Hindlimb muscle (tissue), 1 donor: ENCODE measurements at regions not wholly inside any gene's neighbourhood (a gene's known extent, or its start where the extent isn't known, plus 50 kb on each side); places are given as distances from the start of the nearest gene placed in this dataset.
A peak's percentile ranks its signal among the peaks of the same experiment; 100 is the strongest.

Source experiments
- DNase-seq: peaks from one replicate; pipeline ENCODE4 v3.0.0-alpha.2; 2013

GRCh38 chr5:44659334-44659733 lies 149.4 kb upstream of the MRPS30 start:
- DNase-seq: no peak

- DNase-seq: no peak
These were observed 156.1 kb upstream of the MRPS30 start for GRCh38 chr5:44652674-44653073.

GRCh38 chr5:44646016-44646415 lies 162.7 kb upstream of the MRPS30 start:
- no peak for DNase-seq

- no peak for DNase-seq
These were observed 163.2 kb upstream of the MRPS30 start for GRCh38 chr5:44645502-44645901.

GRCh38 chr5:44644628-44645027 lies 164.1 kb upstream of the MRPS30 start:
- DNase-seq: no peak

GRCh38 chr5:44641820-44642219 lies 166.9 kb upstream of the MRPS30 start:
- DNase-seq: no peak

GRCh38 chr5:44640945-44641456 lies 167.7 kb upstream of the MRPS30 start:
- DNase-seq: no peak

GRCh38 chr5:44637916-44638869 lies 170.6 kb upstream of the MRPS30 start:
- no peak for DNase-seq

GRCh38 chr5:44632344-44632743 lies 176.4 kb upstream of the MRPS30 start:
- DNase-seq: no peak

- DNase-seq: no peak
These were observed 181.9 kb upstream of the MRPS30 start for GRCh38 chr5:44626846-44627245.

GRCh38 chr5:44622331-44622730 lies 186.4 kb upstream of the MRPS30 start:
- DNase-seq: no peak

GRCh38 chr5:44619875-44620610 lies 188.7 kb upstream of the MRPS30 start:
- no peak for DNase-seq

- DNase-seq: no peak
These were observed 193.9 kb upstream of the MRPS30 start for GRCh38 chr5:44614845-44615244.

GRCh38 chr5:44613936-44614335 lies 194.8 kb upstream of the MRPS30 start:
- DNase-seq: no peak

- no peak for DNase-seq
These were observed 202.8 kb upstream of the MRPS30 start for GRCh38 chr5:44605926-44606325.

GRCh38 chr5:44603496-44604272 lies 205.1 kb upstream of the MRPS30 start:
- DNase-seq: no peak

GRCh38 chr5:44574678-44575077 lies 185.5 kb upstream of the FGF10 start:
- DNase-seq: no peak

- no peak for DNase-seq
These were observed 179.3 kb upstream of the FGF10 start for GRCh38 chr5:44568519-44568918.

GRCh38 chr5:44565902-44566301 lies 176.7 kb upstream of the FGF10 start:
- DNase-seq: peak; percentile 30

- no peak for DNase-seq
These were observed 176.1 kb upstream of the FGF10 start for GRCh38 chr5:44565360-44565759.

- DNase-seq: peak; percentile 19
These were observed 157.1 kb upstream of the FGF10 start for GRCh38 chr5:44546286-44546685.

GRCh38 chr5:44543511-44543910 lies 154.3 kb upstream of the FGF10 start:
- no peak for DNase-seq

GRCh38 chr5:44542470-44542869 lies 153.2 kb upstream of the FGF10 start:
- no peak for DNase-seq
